Neural cell (in vitro differentiated cells): ENCODE measurements at regions not wholly inside any gene's neighbourhood (a gene's known extent, or its start where the extent isn't known, plus 50 kb on each side); places are given as distances from the start of the nearest gene placed in this dataset.
"Not testable (repeated sequence)": the region's sequence is repeated elsewhere in the genome, so short reads cannot be mapped to it uniquely, and the experiment has no call there.

ENCODE experiments used
- EP300 ChIP-seq: fragments of 450-650 bp; conservative IDR thresholded peaks from 2 replicates; pipeline ENCODE4 v1.6.1; 2014; ENCODE audit warnings: antibody characterized with exemption, mild to moderate bottlenecking, moderate library complexity; ENCODE audit not compliant: poor library complexity, severe bottlenecking
- EZH2 ChIP-seq: fragments of 200-600, 300-800 bp; shearing (Covaris generic), sonication (generic); IDR thresholded peaks from 2 replicates; pipeline ENCODE4 v1.6.1; 2014; ENCODE audit warnings: antibody characterized with exemption, low read length, borderline replicate concordance, mild to moderate bottlenecking; ENCODE audit not compliant: insufficient read depth, poor library complexity, severe bottlenecking
- MXI1 ChIP-seq: fragments of 450-650 bp; conservative IDR thresholded peaks from 2 replicates; pipeline ENCODE4 v1.6.1; 2014; ENCODE audit warnings: antibody characterized with exemption, mild to moderate bottlenecking; ENCODE audit not compliant: poor library complexity, severe bottlenecking
- RAD21 ChIP-seq: fragments of 450-650 bp; conservative IDR thresholded peaks from 2 replicates; pipeline ENCODE4 v1.6.1; 2014; ENCODE audit warnings: antibody characterized with exemption, mild to moderate bottlenecking, moderate library complexity
- TAF1 ChIP-seq: IDR thresholded peaks from 2 replicates; pipeline ENCODE4 v1.6.1; 2012; ENCODE audit warnings: low read depth
- TF ChIP-seq, protein P1 (sequence below): fragments of 450-650 bp; IDR thresholded peaks from 2 replicates; pipeline ENCODE4 v1.5.1; 2014; ENCODE audit warnings: antibody characterized with exemption, mild to moderate bottlenecking, moderate library complexity; ENCODE audit not compliant: poor library complexity, severe bottlenecking
- TF ChIP-seq, protein P2 (sequence below): IDR thresholded peaks from 2 replicates; pipeline ENCODE4 v1.6.1; 2012; ENCODE audit warnings: borderline replicate concordance

DNA sequence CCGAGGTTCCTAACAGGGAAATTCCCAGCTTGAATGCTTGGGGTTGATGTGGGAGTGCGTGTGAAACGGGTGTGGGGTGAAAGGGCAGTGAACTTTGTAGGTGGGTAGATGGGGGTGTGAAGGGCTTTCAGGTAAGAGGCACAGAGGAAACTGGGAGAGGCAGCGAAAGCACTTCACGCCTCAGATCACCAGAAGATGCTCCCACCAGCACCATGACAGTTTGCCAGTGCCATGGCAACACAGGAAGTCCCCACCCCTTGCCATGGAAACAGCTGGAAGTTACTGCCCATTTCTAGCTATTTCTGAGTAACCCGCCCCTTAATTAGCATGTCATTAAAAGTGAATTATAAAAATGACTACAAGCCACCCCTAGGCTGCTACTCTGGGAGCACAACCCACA, 1390.6 kb upstream of the TPTE start:
- TF ChIP-seq MXI1, EZH2, RAD21, TAF1, EP300: not testable (repeated sequence)
- TF ChIP-seq, protein P1, sequence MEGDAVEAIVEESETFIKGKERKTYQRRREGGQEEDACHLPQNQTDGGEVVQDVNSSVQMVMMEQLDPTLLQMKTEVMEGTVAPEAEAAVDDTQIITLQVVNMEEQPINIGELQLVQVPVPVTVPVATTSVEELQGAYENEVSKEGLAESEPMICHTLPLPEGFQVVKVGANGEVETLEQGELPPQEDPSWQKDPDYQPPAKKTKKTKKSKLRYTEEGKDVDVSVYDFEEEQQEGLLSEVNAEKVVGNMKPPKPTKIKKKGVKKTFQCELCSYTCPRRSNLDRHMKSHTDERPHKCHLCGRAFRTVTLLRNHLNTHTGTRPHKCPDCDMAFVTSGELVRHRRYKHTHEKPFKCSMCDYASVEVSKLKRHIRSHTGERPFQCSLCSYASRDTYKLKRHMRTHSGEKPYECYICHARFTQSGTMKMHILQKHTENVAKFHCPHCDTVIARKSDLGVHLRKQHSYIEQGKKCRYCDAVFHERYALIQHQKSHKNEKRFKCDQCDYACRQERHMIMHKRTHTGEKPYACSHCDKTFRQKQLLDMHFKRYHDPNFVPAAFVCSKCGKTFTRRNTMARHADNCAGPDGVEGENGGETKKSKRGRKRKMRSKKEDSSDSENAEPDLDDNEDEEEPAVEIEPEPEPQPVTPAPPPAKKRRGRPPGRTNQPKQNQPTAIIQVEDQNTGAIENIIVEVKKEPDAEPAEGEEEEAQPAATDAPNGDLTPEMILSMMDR: not testable (repeated sequence)
- TF ChIP-seq, protein P2, sequence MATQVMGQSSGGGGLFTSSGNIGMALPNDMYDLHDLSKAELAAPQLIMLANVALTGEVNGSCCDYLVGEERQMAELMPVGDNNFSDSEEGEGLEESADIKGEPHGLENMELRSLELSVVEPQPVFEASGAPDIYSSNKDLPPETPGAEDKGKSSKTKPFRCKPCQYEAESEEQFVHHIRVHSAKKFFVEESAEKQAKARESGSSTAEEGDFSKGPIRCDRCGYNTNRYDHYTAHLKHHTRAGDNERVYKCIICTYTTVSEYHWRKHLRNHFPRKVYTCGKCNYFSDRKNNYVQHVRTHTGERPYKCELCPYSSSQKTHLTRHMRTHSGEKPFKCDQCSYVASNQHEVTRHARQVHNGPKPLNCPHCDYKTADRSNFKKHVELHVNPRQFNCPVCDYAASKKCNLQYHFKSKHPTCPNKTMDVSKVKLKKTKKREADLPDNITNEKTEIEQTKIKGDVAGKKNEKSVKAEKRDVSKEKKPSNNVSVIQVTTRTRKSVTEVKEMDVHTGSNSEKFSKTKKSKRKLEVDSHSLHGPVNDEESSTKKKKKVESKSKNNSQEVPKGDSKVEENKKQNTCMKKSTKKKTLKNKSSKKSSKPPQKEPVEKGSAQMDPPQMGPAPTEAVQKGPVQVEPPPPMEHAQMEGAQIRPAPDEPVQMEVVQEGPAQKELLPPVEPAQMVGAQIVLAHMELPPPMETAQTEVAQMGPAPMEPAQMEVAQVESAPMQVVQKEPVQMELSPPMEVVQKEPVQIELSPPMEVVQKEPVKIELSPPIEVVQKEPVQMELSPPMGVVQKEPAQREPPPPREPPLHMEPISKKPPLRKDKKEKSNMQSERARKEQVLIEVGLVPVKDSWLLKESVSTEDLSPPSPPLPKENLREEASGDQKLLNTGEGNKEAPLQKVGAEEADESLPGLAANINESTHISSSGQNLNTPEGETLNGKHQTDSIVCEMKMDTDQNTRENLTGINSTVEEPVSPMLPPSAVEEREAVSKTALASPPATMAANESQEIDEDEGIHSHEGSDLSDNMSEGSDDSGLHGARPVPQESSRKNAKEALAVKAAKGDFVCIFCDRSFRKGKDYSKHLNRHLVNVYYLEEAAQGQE: not testable (repeated sequence)
